Cardiac fibroblast (primary cell): ENCODE measurements at regions not wholly inside any gene's neighbourhood (a gene's known extent, or its start where the extent isn't known, plus 50 kb on each side); places are given as distances from the start of the nearest gene placed in this dataset.
A peak's percentile ranks its signal among the peaks of the same experiment; 100 is the strongest.

Experiments
- DNase-seq, 2 donors: peaks; one replicate each; pipeline versions ENCODE4 v3.0.0 to v3.0.0-alpha.2; 2010; ENCODE audit warnings: low read depth in 2 of 2
- H3K4me3 ChIP-seq, 2 donors: replicated peaks in 1 of 2; 1 replicate in 1 of 2; 2 replicates in 1 of 2; pipeline ENCODE4 v1.5.1; 2011; ENCODE audit warnings: low read depth in 2 of 2, low read length in 2 of 2, mild to moderate bottlenecking in 2 of 2, moderate library complexity in 1 of 2
- TF ChIP-seq, protein P1 (sequence below): IDR thresholded peaks from one replicate; pipeline ENCODE4 v1.5.1; 2011; ENCODE audit warnings: low read depth, mild to moderate bottlenecking, low read length, inconsistent platforms

DNA sequence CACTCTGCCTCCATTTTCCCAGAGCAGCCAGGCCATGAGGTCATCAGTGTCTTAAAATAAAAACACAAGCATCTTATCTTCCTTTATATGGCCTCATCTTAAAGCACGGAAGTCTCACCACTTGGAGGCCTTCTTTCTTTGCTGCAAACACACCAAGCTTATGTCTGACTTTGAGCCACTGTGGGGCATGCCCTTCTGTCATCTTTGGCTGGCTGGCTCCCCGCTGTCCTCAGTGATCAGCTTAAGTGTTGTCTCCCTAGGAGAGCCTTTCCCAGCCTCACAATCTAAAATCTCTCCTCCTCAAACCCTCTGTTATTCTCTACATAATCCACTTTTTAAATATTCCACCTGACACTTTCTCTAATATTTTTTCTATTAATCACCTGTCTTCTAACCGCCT, 191.6 kb upstream of the TTC29 start:
- TF ChIP-seq, protein P1, sequence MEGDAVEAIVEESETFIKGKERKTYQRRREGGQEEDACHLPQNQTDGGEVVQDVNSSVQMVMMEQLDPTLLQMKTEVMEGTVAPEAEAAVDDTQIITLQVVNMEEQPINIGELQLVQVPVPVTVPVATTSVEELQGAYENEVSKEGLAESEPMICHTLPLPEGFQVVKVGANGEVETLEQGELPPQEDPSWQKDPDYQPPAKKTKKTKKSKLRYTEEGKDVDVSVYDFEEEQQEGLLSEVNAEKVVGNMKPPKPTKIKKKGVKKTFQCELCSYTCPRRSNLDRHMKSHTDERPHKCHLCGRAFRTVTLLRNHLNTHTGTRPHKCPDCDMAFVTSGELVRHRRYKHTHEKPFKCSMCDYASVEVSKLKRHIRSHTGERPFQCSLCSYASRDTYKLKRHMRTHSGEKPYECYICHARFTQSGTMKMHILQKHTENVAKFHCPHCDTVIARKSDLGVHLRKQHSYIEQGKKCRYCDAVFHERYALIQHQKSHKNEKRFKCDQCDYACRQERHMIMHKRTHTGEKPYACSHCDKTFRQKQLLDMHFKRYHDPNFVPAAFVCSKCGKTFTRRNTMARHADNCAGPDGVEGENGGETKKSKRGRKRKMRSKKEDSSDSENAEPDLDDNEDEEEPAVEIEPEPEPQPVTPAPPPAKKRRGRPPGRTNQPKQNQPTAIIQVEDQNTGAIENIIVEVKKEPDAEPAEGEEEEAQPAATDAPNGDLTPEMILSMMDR = no peak
- no peak for DNase-seq
- no peak overlapping the region for H3K4me3 ChIP-seq

DNA sequence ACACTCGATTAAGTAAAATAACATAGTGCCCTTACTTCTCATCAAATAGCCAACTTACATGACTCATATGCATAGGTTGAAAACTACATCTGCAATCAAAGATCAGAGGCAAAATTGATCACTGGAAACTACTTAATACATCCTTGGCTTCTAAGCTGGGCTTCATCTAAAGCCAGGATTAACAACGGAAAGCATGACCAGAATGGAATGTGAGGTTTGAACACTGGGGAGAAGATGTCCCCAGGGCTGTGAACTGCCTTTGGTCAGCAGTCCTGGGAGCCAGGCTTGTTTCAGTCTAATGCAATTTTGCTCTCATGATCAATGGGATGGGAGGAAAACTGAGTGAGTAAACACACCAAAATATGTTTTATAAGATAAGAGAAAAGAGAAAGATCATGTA, 192.5 kb upstream of the TTC29 start:
- H3K4me3 ChIP-seq = no peak overlapping the region
- peak in 1 of 2 donors; percentile 48 for DNase-seq
- TF ChIP-seq, protein P1 = no peak

DNA sequence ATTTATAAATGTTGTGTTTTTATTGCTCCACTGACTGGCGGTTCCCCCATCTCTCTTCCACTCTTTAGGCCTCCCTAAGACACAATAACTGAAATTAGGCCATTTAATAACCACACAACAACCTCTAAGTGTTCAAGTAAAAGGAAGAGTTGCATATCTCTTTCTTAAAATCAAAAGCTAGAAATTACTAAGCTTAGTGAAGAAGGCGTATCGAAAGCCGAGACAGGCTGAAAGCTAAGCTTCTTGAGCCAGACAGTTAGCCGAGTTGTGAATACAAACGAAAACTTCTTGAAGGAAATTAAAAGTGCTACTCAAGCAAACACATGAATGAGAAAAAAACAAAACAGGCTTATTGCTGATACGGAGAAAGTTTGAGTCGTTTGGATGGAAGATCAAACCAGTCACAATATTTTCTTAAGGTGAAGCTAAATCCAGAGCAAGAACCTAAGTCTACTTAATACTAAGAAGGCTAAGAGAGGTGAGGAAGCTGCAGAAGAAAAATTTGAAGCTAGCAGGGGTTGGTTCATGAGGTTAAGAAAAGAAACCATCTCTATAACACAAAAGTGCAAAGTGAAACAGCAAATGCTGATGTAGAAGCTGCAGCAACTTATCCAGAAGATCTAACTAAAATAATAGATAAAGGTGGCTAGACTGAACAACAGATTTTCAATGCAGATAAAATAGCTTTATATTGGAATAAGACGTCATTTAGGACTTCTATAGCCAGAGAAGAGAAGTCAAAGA, 194.0 kb upstream of the TTC29 start:
- TF ChIP-seq, protein P1 = no peak
- DNase-seq = no peak
- no peak overlapping the region for H3K4me3 ChIP-seq

DNA sequence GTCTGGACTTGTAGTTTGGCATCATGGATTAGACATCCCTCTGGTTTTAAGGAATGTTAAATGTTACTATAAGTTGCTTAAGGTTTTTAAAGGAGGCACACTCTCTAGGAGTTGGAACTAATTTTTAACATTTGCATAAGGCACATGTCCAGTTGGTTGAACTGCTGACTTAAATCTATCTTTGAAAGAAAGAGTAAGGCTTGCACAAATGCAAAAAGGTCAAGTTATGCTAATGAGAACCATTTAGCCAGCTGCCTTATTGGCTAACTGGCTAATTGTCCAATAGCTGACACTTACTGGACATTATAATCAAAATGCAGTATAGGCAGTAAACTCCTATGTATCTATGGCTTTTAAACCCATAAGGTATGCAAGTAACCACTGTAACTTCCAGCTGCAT, 206.1 kb upstream of the TTC29 start:
- DNase-seq = no peak
- H3K4me3 ChIP-seq = no peak overlapping the region
- TF ChIP-seq, protein P1 = no peak

DNA sequence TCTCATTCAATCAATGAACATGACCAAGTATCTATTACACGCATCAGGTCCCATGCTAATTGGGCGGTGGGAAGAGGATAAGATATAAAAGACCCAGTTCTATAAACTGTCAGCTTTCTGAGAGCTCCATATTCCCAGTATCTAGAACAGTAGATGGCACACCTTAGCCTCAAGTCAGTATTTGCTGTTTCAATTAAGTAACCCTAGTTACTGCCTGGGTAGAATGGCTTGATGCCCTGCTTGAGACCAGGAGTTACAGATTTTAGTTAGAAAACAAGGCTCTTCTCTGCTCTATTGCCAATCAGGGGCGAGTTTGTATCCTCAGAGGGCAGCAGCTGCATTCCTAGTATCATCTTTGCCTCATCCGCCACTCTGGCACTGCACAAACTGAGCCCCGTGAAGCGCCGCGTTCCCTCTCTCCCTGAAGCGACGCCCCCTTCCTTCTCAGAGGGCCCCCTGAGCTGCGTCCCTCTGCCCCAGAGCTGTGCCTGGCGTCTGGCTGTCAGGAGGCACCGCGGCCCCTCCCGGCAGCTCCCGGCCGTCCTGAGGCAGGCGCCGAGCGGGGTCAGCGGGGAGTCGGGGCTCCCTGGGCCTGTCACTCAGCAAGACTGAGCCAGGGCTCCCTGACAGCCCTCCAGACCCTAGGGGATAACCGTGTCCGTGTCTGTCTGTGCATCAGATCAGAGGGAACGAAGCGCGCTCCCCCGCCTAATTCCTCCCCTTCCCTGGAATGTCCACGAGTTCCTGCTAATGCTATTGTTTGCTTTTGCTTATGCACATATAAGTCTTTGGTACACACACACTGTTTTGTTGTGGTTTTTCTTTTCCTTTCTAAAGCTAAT, 212.4 kb upstream of the TTC29 start:
- TF ChIP-seq, protein P1 = no peak
- H3K4me3 ChIP-seq = peak overlapping the region; percentile 43 to 57
- peak; percentile 47 to 60 for DNase-seq

DNA sequence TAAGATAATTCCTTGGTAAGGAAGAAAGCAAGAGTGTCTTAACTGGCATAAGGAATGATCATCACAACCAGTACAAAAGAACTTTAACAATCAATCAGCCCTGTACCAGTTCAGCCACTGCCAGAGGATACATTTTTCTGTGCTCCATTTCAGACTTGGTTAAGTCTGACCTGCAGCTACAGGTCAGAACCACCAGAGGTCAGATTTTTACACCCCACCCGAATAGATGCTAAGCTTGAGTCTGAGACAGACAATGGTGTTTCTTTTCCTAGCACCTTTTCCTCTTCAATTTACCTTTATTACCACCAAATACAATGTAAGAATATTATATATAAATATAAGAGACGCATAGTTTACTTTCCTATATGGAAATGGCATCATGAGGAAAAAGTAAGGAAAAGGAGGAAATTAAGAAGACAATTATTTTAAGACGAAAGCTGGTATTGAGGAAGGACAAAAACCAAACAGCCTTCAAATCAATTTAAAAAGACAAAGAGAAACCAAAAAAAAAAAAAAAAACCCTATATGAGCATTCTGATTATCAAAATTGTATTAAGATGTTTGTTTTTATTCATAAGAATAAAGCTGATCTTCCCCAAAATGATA, 215.3 kb upstream of the TTC29 start:
- peak; percentile 80 to 83 for DNase-seq
- TF ChIP-seq, protein P1 = peak; percentile 87
- no peak overlapping the region for H3K4me3 ChIP-seq
